Upper lobe of left lung (tissue), 6 donors: ENCODE measurements at regions not wholly inside any gene's neighbourhood (a gene's known extent, or its start where the extent isn't known, plus 50 kb on each side); places are given as distances from the start of the nearest gene placed in this dataset.

Experiments used
- ATAC-seq, 2 donors: fragments of 200-7000 bp; cut with Tn5 transposase; one replicate each; pipeline ENCODE4 v1.9.1; 2022; ENCODE audit warnings: mild to moderate bottlenecking in 2 of 2, moderate library complexity in 2 of 2; ENCODE audit not compliant: low FRiP score in 2 of 2
- DNase-seq, 2 donors: peaks; one replicate each; pipeline ENCODE4 v3.0.0-alpha.2; 2019 to 2020
- H3K27ac ChIP-seq, 4 donors: fragments of 200-600 bp; sonication (generic); one replicate each; pipeline ENCODE4 v1.5.1; 2016 to 2019
- H3K27me3 ChIP-seq, 4 donors: fragments of 200-600 bp; sonication (generic); one replicate each; pipeline ENCODE4 v1.5.1; 2017 to 2019
- H3K36me3 ChIP-seq, 4 donors: fragments of 200-600 bp; sonication (generic); one replicate each; pipeline ENCODE4 v1.5.1; 2016 to 2019
- H3K4me1 ChIP-seq, 4 donors: fragments of 200-600 bp; sonication (generic); one replicate each; pipeline ENCODE4 v1.5.1; 2018 to 2019
- H3K4me3 ChIP-seq, 4 donors: fragments of 200-600 bp; sonication (generic); one replicate each; pipeline ENCODE4 v1.5.1; 2017 to 2019; ENCODE audit warnings: mild to moderate bottlenecking in 2 of 4, moderate library complexity in 1 of 4
- H3K9me3 ChIP-seq, 4 donors: fragments of 200-600 bp; sonication (generic); one replicate each; pipeline ENCODE4 v1.5.1; 2018 to 2019
- EP300 ChIP-seq, 4 donors: sonication (generic); formaldehyde crosslinking; IDR thresholded peaks; one replicate each; pipeline ENCODE4 v1.5.1; 2017; ENCODE audit warnings: antibody characterized with exemption in 4 of 4, control low read depth in 2 of 4
- POLR2A ChIP-seq, 4 donors: fragments of 450-650 bp; IDR thresholded peaks; one replicate each; pipeline ENCODE4 v1.5.1; 2016 to 2017; ENCODE audit warnings: antibody characterized with exemption in 4 of 4, mild to moderate bottlenecking in 2 of 4
- POLR2AphosphoS5 ChIP-seq, 2 donors: sonication (generic); formaldehyde crosslinking; IDR thresholded peaks; one replicate each; pipeline ENCODE4 v1.5.1; 2017; ENCODE audit warnings: antibody characterized with exemption in 2 of 2
- WGBS, 2 donors: methylation state at CpG; one replicate each; pipeline ENCODE4 v1.1.5; 2017 to 2018; 5-methylcytosine and 5-hydroxymethylcytosine counted together
- TF ChIP-seq, protein P1 (sequence below), 6 experiments: fragments of 450-650 bp in 4 of 6; fragments of 200-600 bp in 2 of 6; sonication (generic) in 2 of 6; IDR thresholded peaks; one replicate each; pipeline ENCODE4 v1.5.1; 2016 to 2019; ENCODE audit warnings: antibody characterized with exemption in 6 of 6
- donor health status: DM: no; HTN: no; CAD: no; lungs with moderate emphysema.
- donor health status: DM: no; HTN: yes; CAD: no; lungs with severe emphysema.

DNA sequence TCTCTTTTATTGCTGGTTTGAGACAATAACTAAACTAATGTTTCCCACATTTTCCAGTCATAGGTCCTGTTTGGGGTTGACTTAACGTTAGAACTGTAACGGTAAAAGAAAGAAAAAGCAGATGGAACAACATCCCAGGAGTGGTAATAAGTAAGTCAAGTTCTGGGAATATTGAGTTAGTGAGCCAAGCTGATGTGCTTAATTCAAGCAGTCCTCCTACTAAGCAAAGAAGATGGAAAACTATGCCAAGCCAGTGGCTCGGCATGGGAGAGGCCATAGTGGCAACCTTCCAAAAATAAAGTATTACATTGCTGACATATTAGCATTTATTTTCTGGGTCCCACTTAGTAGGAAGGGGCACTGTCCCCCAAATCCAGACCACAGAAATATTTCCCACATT lies 161.7 kb upstream of the CDH5 start:
- Histone ChIP-seq H3K27ac (no peak overlapping the region), H3K9me3 (no peaks in the 10 kb centered on the region), H3K36me3 (no peaks in the 10 kb centered on the region), H3K27me3 (no peaks in the 10 kb centered on the region), H3K4me3 (no peak overlapping the region), H3K4me1 (peaks cover under 1 to 9% (median 4%) of the 10 kb centered on the region in 4 donors)
- DNase-seq = no peak
- peak in 1 of 2 donors; percentile 32 for ATAC-seq
- WGBS, 2 donors = 60 to 62% methylated on average over 3 of the region's 3 CpGs
- no peak for TF ChIP-seq EP300 (IDR thresholded peaks at IDR 0.05)
- TF ChIP-seq, protein P1, sequence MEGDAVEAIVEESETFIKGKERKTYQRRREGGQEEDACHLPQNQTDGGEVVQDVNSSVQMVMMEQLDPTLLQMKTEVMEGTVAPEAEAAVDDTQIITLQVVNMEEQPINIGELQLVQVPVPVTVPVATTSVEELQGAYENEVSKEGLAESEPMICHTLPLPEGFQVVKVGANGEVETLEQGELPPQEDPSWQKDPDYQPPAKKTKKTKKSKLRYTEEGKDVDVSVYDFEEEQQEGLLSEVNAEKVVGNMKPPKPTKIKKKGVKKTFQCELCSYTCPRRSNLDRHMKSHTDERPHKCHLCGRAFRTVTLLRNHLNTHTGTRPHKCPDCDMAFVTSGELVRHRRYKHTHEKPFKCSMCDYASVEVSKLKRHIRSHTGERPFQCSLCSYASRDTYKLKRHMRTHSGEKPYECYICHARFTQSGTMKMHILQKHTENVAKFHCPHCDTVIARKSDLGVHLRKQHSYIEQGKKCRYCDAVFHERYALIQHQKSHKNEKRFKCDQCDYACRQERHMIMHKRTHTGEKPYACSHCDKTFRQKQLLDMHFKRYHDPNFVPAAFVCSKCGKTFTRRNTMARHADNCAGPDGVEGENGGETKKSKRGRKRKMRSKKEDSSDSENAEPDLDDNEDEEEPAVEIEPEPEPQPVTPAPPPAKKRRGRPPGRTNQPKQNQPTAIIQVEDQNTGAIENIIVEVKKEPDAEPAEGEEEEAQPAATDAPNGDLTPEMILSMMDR (IDR thresholded peaks at IDR 0.05) = no peak
- no peak for TF ChIP-seq POLR2AphosphoS5 (IDR thresholded peaks at IDR 0.05)
- TF ChIP-seq POLR2A (IDR thresholded peaks at IDR 0.05) = no peak

DNA sequence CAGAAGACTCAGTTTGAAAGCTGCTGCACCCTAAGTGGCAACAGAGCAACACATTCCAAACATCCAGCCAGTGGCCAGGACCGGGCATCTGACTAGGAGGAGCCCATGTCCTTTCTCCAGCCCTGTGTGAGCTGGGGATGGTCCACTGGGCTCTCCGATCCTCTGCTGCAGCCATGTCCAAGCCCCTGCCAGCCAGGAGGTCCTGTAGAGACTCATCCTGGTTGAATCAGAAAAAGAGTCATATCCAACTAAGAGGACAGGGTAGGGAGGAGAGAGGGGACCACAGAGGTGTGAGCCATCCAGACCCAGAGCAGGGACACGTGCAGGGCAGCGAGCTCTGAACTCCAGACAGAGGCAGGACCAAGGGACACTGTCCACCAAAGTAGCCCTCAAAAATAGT lies 163.0 kb upstream of the CDH5 start:
- Histone ChIP-seq H3K9me3 (no peaks in the 10 kb centered on the region), H3K27ac (no peak overlapping the region), H3K4me3 (no peak overlapping the region), H3K36me3 (no peaks in the 10 kb centered on the region), H3K4me1 (peaks cover 7 to 14% (median 10%) of the 10 kb centered on the region in 4 donors), H3K27me3 (no peaks in the 10 kb centered on the region)
- ATAC-seq (no peak), DNase-seq (no peak)
- WGBS, 2 donors = 84 to 94% methylated on average over 4 of the region's 4 CpGs
- TF ChIP-seq POLR2AphosphoS5 (IDR thresholded peaks at IDR 0.05) (no peak), POLR2A (IDR thresholded peaks at IDR 0.05) (no peak), EP300 (IDR thresholded peaks at IDR 0.05) (no peak)
- TF ChIP-seq, protein P1 (IDR thresholded peaks at IDR 0.05) = no peak

DNA sequence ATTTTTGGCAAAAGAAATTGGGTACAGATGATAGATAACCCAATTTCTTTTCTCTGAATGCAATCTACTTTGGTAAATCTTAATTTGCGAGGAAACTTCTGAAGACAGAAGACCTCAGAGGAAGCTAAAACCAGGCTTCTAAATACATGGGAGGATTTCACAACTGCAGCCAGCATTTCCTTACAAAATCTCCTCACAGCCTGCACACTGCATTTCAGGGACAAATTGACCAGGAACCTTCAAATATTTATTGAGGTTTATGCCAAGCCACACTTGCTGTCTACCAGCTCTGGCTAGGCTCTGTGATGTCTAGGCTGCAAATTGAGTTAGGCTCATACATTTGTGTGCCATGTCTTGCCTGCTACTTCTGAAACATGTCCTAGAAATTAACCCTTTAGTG lies 167.3 kb upstream of the CDH5 start:
- no peaks in the 10 kb centered on the region for H3K27me3 ChIP-seq
- no peaks in the 10 kb centered on the region for H3K36me3 ChIP-seq
- no peak overlapping the region for H3K27ac ChIP-seq
- ATAC-seq (peak in 1 of 2 donors; percentile 16), DNase-seq (no peak)
- H3K4me1 ChIP-seq = peaks cover 0 to 13% (median 9%) of the 10 kb centered on the region in 4 donors
- 56 to 72% methylated on average over 1 of the region's 1 CpG for WGBS, 2 donors
- H3K4me3 ChIP-seq = no peak overlapping the region
- no peaks in the 10 kb centered on the region for H3K9me3 ChIP-seq
- TF ChIP-seq POLR2A (IDR thresholded peaks at IDR 0.05) = no peak
- TF ChIP-seq POLR2AphosphoS5 (IDR thresholded peaks at IDR 0.05) = no peak
- TF ChIP-seq EP300 (IDR thresholded peaks at IDR 0.05) = no peak
- TF ChIP-seq, protein P1 (IDR thresholded peaks at IDR 0.05) = no peak

DNA sequence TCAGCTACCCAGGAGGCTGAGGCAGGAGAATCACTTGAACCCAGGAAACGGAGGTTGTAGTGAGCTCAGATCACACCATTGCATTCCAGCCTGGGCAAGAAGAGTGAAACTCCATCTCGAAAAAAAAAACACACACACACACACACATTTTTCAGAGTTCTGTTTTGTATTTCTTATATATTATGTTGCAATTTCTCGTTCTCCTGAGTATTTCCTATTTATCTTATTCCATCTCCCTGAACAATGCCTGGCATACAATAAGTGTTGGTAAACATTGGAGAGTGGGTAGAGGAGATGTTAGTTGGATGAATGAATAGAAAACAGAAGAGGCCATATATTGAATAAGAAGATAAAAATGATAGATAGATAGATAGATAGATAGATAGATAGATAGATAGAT lies 167.8 kb upstream of the CDH5 start:
- no peaks in the 10 kb centered on the region for H3K9me3 ChIP-seq
- no peak for ATAC-seq
- peaks cover 0 to 13% (median 9%) of the 10 kb centered on the region in 4 donors for H3K4me1 ChIP-seq
- 32 to 65% methylated on average over 3 of the region's 3 CpGs for WGBS, 2 donors
- no peak for DNase-seq
- no peak for TF ChIP-seq POLR2A (IDR thresholded peaks at IDR 0.05)
- no peak for TF ChIP-seq EP300 (IDR thresholded peaks at IDR 0.05)
- TF ChIP-seq, protein P1 (IDR thresholded peaks at IDR 0.05) = no peak
- no peaks in the 10 kb centered on the region for H3K36me3 ChIP-seq
- no peak overlapping the region for H3K27ac ChIP-seq
- no peak overlapping the region for H3K4me3 ChIP-seq
- no peaks in the 10 kb centered on the region for H3K27me3 ChIP-seq

DNA sequence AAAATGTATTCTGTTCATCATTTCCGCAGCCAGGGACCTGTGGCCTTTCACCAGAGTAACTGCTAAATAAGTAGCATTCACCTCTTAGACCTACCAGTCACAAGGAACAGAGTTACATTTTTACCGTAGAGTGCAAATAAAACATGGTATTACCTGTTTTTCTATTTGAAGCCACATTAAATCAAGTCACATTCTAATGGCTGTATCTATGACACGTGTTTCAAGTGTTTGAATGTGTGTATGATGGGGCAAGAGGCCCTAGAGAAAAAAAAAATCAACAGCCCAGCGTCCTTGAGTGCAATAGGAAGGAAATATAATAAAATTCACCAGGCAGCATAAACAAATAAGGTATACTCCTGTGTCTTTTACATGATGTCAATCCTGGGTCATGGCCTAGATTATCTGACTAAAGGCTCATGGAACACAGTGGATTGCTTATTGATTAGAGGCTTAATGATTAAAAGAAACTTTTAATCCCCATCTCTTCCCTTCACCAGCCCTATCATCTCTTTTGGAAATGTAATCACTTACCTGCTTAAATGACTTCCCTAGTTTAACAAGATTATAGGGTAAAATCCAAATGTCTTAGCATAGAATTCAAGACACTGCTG lies 168.7 kb upstream of the CDH5 start:
- TF ChIP-seq, protein P1 (IDR thresholded peaks at IDR 0.05) = no peak
- TF ChIP-seq EP300 (IDR thresholded peaks at IDR 0.05) (no peak), POLR2AphosphoS5 (IDR thresholded peaks at IDR 0.05) (no peak), POLR2A (IDR thresholded peaks at IDR 0.05) (no peak)
- no peak for DNase-seq
- Histone ChIP-seq H3K27ac (no peak overlapping the region), H3K36me3 (no peaks in the 10 kb centered on the region), H3K4me3 (no peak overlapping the region), H3K27me3 (no peaks in the 10 kb centered on the region), H3K9me3 (no peaks in the 10 kb centered on the region), H3K4me1 (peaks cover 0 to 13% (median 9%) of the 10 kb centered on the region in 4 donors)
- WGBS, 2 donors = 50 to 68% methylated on average over 4 of the region's 4 CpGs
- ATAC-seq = no peak
